ENCODE measurements at regions not wholly inside any gene's neighbourhood (a gene's known extent, or its start where the extent isn't known, plus 50 kb on each side); places are given as distances from the start of the nearest gene placed in this dataset.

GRCh38 chr7:47039904-47040303 is 542.0 kb downstream of the TNS3 start:
- Mint-ChIP-seq H3K4me3 (no peak overlapping the region), H3K36me3 (no peaks in the 10 kb centered on the region), H3K4me1 (peaks cover 36% of the 10 kb centered on the region), H3K27me3 (ENCODE audit: insufficient read depth, low read depth) (peaks cover 2% of the 10 kb centered on the region), H3K9me3 (peaks cover 2% of the 10 kb centered on the region), H3K27ac (peak overlapping the region; percentile 20)
- no peaks in the 10 kb centered on the region for H4K20me1 ChIP-seq (ENCODE audit: low read depth)
- no peak overlapping the region for H2AFZ ChIP-seq (replicated peaks)
- H3K9me3 ChIP-seq (ENCODE audit: low read depth), result no peaks in the 10 kb centered on the region
- H3K9ac ChIP-seq, result no peak overlapping the region
- TF ChIP-seq, protein P1, sequence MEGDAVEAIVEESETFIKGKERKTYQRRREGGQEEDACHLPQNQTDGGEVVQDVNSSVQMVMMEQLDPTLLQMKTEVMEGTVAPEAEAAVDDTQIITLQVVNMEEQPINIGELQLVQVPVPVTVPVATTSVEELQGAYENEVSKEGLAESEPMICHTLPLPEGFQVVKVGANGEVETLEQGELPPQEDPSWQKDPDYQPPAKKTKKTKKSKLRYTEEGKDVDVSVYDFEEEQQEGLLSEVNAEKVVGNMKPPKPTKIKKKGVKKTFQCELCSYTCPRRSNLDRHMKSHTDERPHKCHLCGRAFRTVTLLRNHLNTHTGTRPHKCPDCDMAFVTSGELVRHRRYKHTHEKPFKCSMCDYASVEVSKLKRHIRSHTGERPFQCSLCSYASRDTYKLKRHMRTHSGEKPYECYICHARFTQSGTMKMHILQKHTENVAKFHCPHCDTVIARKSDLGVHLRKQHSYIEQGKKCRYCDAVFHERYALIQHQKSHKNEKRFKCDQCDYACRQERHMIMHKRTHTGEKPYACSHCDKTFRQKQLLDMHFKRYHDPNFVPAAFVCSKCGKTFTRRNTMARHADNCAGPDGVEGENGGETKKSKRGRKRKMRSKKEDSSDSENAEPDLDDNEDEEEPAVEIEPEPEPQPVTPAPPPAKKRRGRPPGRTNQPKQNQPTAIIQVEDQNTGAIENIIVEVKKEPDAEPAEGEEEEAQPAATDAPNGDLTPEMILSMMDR (IDR thresholded peaks at IDR 0.05), result no peak
- no peak for TF ChIP-seq EZH2 (IDR thresholded peaks at IDR 0.05)
- no peak for TF ChIP-seq EZH2phosphoT487 (IDR thresholded peaks at IDR 0.05)
- DNase-seq (ENCODE audit: low spot score), result no peak
- H3K4me1 ChIP-seq, result peaks cover 11% of the 10 kb centered on the region
- H3K27ac ChIP-seq, result no peak overlapping the region
- H3K4me2 ChIP-seq, result peak overlapping the region; percentile 21
- no peaks in the 10 kb centered on the region for H3K36me3 ChIP-seq
- H3K79me2 ChIP-seq (ENCODE audit: low read depth), result no peaks in the 10 kb centered on the region
- H3K27me3 ChIP-seq, result no peaks in the 10 kb centered on the region
- H3F3A ChIP-seq (ENCODE audit: low read depth), result no peaks in the 10 kb centered on the region
- H3K4me3 ChIP-seq, result no peak overlapping the region

GRCh38 chr7:47039089-47039648 is 542.7 kb downstream of the TNS3 start:
- Mint-ChIP-seq H3K4me1 (peaks cover 32% of the 10 kb centered on the region), H3K27ac (no peak overlapping the region), H3K4me3 (no peak overlapping the region), H3K27me3 (ENCODE audit: insufficient read depth, low read depth) (peaks cover 2% of the 10 kb centered on the region), H3K36me3 (no peaks in the 10 kb centered on the region), H3K9me3 (peaks cover 2% of the 10 kb centered on the region)
- Histone ChIP-seq H3K9ac (no peak overlapping the region), H3K4me2 (peak overlapping the region; percentile 21), H3K79me2 (ENCODE audit: low read depth) (no peaks in the 10 kb centered on the region), H2AFZ (replicated peaks) (no peak overlapping the region), H3K27me3 (no peaks in the 10 kb centered on the region), H4K20me1 (ENCODE audit: low read depth) (no peaks in the 10 kb centered on the region), H3F3A (ENCODE audit: low read depth) (no peaks in the 10 kb centered on the region), H3K27ac (no peak overlapping the region), H3K9me3 (ENCODE audit: low read depth) (no peaks in the 10 kb centered on the region), H3K4me1 (peaks cover 11% of the 10 kb centered on the region), H3K4me3 (no peak overlapping the region), H3K36me3 (no peaks in the 10 kb centered on the region)
- DNase-seq (ENCODE audit: low spot score), result no peak
- no peak for TF ChIP-seq EZH2 (IDR thresholded peaks at IDR 0.05)
- no peak for TF ChIP-seq EZH2phosphoT487 (IDR thresholded peaks at IDR 0.05)
- TF ChIP-seq, protein P1 (IDR thresholded peaks at IDR 0.05), result no peak

DNA sequence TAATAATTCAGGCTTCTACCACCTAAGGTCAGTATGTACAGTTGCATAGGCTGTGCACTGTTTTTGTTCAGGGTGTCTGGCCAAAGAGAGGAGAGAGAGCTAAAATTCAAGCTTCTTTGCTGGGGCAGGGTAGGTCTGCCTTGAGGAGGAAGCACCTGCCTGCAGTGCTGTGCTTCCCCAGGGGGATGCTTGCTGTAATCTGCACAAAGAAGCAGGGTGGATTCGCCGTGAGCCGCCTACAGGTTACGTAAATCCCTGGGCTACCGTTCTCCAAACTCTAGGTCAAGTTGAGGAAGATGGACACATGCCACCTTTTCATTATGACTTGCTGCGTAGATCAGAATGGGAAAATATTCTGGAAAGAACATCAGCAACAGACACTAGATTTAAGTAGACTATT is 543.3 kb downstream of the TNS3 start:
- H3K4me3 Mint-ChIP-seq, result no peak overlapping the region
- peaks cover 2% of the 10 kb centered on the region for H3K9me3 Mint-ChIP-seq
- H3F3A ChIP-seq (ENCODE audit: low read depth), result no peaks in the 10 kb centered on the region
- peaks cover 34% of the 10 kb centered on the region for H3K4me1 Mint-ChIP-seq
- H2AFZ ChIP-seq (replicated peaks), result no peak overlapping the region
- H3K4me2 ChIP-seq, result no peak overlapping the region
- H3K36me3 ChIP-seq, result no peaks in the 10 kb centered on the region
- no peak overlapping the region for H3K9ac ChIP-seq
- TF ChIP-seq EZH2 (IDR thresholded peaks at IDR 0.05) (no peak), EZH2phosphoT487 (IDR thresholded peaks at IDR 0.05) (no peak)
- TF ChIP-seq, protein P1 (IDR thresholded peaks at IDR 0.05), result no peak
- H3K79me2 ChIP-seq (ENCODE audit: low read depth), result no peaks in the 10 kb centered on the region
- no peak overlapping the region for H3K27ac Mint-ChIP-seq
- H3K4me1 ChIP-seq, result peaks cover 11% of the 10 kb centered on the region
- H3K27me3 ChIP-seq, result no peaks in the 10 kb centered on the region
- no peak for DNase-seq (ENCODE audit: low spot score)
- no peaks in the 10 kb centered on the region for H3K36me3 Mint-ChIP-seq
- H3K27me3 Mint-ChIP-seq (ENCODE audit: insufficient read depth, low read depth), result peaks cover 2% of the 10 kb centered on the region
- H3K27ac ChIP-seq, result no peak overlapping the region
- H3K4me3 ChIP-seq, result no peak overlapping the region
- H3K9me3 ChIP-seq (ENCODE audit: low read depth), result no peaks in the 10 kb centered on the region
- H4K20me1 ChIP-seq (ENCODE audit: low read depth), result no peaks in the 10 kb centered on the region
